Suprapubic skin (tissue), 4 donors: ENCODE measurements at regions not wholly inside any gene's neighbourhood (a gene's known extent, or its start where the extent isn't known, plus 50 kb on each side); places are given as distances from the start of the nearest gene placed in this dataset.

ENCODE experiments used
- POLR2A ChIP-seq, 2 donors: fragments of 450-650 bp; IDR thresholded peaks; one replicate each; pipeline ENCODE4 v1.6.1; 2017; ENCODE audit warnings: antibody characterized with exemption in 2 of 2, mild to moderate bottlenecking in 2 of 2, moderate library complexity in 2 of 2
- POLR2AphosphoS5 ChIP-seq, 3 donors: sonication (generic); formaldehyde crosslinking; IDR thresholded peaks; one replicate each; pipeline ENCODE4 v1.6.1; 2017; ENCODE audit warnings: antibody characterized with exemption in 3 of 3
- TF ChIP-seq, protein P1 (sequence below), 2 donors: fragments of 200-600 bp in 1 of 2; fragments of 450-650 bp in 1 of 2; sonication (generic) in 1 of 2; IDR thresholded peaks; one replicate each; pipeline ENCODE4 v1.5.1; 2016 to 2019; ENCODE audit warnings: antibody characterized with exemption in 2 of 2, mild to moderate bottlenecking in 1 of 2, moderate library complexity in 1 of 2

- TF ChIP-seq, protein P1, sequence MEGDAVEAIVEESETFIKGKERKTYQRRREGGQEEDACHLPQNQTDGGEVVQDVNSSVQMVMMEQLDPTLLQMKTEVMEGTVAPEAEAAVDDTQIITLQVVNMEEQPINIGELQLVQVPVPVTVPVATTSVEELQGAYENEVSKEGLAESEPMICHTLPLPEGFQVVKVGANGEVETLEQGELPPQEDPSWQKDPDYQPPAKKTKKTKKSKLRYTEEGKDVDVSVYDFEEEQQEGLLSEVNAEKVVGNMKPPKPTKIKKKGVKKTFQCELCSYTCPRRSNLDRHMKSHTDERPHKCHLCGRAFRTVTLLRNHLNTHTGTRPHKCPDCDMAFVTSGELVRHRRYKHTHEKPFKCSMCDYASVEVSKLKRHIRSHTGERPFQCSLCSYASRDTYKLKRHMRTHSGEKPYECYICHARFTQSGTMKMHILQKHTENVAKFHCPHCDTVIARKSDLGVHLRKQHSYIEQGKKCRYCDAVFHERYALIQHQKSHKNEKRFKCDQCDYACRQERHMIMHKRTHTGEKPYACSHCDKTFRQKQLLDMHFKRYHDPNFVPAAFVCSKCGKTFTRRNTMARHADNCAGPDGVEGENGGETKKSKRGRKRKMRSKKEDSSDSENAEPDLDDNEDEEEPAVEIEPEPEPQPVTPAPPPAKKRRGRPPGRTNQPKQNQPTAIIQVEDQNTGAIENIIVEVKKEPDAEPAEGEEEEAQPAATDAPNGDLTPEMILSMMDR (IDR thresholded peaks at IDR 0.05), result no peak
- TF ChIP-seq POLR2A (IDR thresholded peaks at IDR 0.05) (no peak), POLR2AphosphoS5 (IDR thresholded peaks at IDR 0.05) (no peak)
Observed at GRCh38 chr19:28793391-28794168, 419.4 kb downstream of the UQCRFS1 start.
